K562 (cell line): ENCODE measurements at regions not wholly inside any gene's neighbourhood (a gene's known extent, or its start where the extent isn't known, plus 50 kb on each side); places are given as distances from the start of the nearest gene placed in this dataset.

Source experiments
- CREM ChIP-seq: IDR thresholded peaks from 2 replicates; pipeline ENCODE4 v1.6.1; 2014; ENCODE audit warnings: antibody characterized with exemption, low read depth
- CTCF ChIP-seq, 3 experiments: IDR thresholded peaks in 2 of 3; conservative IDR thresholded peaks in 1 of 3; 2 replicates each; pipeline ENCODE4 v1.5.1; 2011 to 2012; ENCODE audit warnings: low read length in 3 of 3, mild to moderate bottlenecking in 3 of 3, control low read depth in 2 of 3, improper control_type of control experiment in 1 of 3, inconsistent platforms in 1 of 3, low read depth in 1 of 3, mixed read lengths in 1 of 3, moderate library complexity in 1 of 3; ENCODE audit not compliant: insufficient read depth in 2 of 3
- HNRNPUL1 ChIP-seq: fragments of 200-400 bp; formaldehyde crosslinking; IDR thresholded peaks from 2 replicates; pipeline ENCODE4 v1.6.1; 2017; ENCODE audit warnings: low read length
- MEF2A ChIP-seq: IDR thresholded peaks from 2 replicates; pipeline ENCODE4 v1.6.1; 2011; ENCODE audit warnings: low read depth, mild to moderate bottlenecking, low read length, moderate library complexity; ENCODE audit not compliant: control insufficient read depth
- NFRKB ChIP-seq: fragments of 450-650 bp; IDR thresholded peaks from 2 replicates; pipeline ENCODE4 v1.6.1; 2016; ENCODE audit warnings: low read depth
- NR2C2 ChIP-seq, 2 experiments: fragments of 200-800 bp in 1 of 2; sonication (Bioruptor generic) in 1 of 2; sonication (generic) in 1 of 2; formaldehyde crosslinking in 1 of 2; IDR thresholded peaks; 2 replicates each; pipeline versions ENCODE4 v1.6.1 to v1.8.0; 2016 to 2022; ENCODE audit warnings: mild to moderate bottlenecking in 1 of 2, missing compliant biosample characterization in 1 of 2, missing genetic modification characterization in 1 of 2, missing genetic modification reagents in 1 of 2
- SIN3A ChIP-seq, 2 experiments: fragments of 150-350 bp in 1 of 2; IDR thresholded peaks; 2 replicates each; pipeline ENCODE4 v1.6.1; 2011 to 2016; ENCODE audit warnings: borderline replicate concordance in 2 of 2, low read depth in 2 of 2, low read length in 2 of 2, mild to moderate bottlenecking in 2 of 2, moderate library complexity in 2 of 2; ENCODE audit not compliant: control insufficient read depth in 1 of 2
- SP1 ChIP-seq: sonication (generic); formaldehyde crosslinking; IDR thresholded peaks from 2 replicates; pipeline ENCODE4 v1.8.1; 2022; ENCODE audit warnings: mild to moderate bottlenecking, missing genetic modification reagents
- SRF ChIP-seq, 2 experiments: fragments of 250-450, 450-650 bp in 1 of 2; sonication (Bioruptor Pico) in 1 of 2; sonication (generic) in 1 of 2; formaldehyde crosslinking; IDR thresholded peaks; 2 replicates each; pipeline versions ENCODE4 v1.5.0 to v1.5.1; 2020 to 2022; ENCODE audit warnings: mild to moderate bottlenecking in 1 of 2, missing genetic modification reagents in 1 of 2
- TBP ChIP-seq: optimal IDR thresholded peaks from 2 replicates; pipeline ENCODE3; 2011; ENCODE audit warnings: low read depth, low read length, improper control_type of control experiment
- ZNF444 ChIP-seq: fragments of 250-450 bp; sonication (Bioruptor Pico); IDR thresholded peaks from 2 replicates; pipeline ENCODE4 v1.4.0; 2020; ENCODE audit warnings: mild to moderate bottlenecking, moderate library complexity
- ZNF77 ChIP-seq: fragments of 250-450 bp; sonication (Bioruptor Pico); IDR thresholded peaks from 2 replicates; pipeline ENCODE4 v1.5.0; 2020
- TF ChIP-seq, protein P1 (sequence below): conservative IDR thresholded peaks from 2 replicates; pipeline ENCODE4 v1.6.1; 2011; ENCODE audit warnings: low read depth, mild to moderate bottlenecking, low read length; ENCODE audit not compliant: control insufficient read depth

DNA sequence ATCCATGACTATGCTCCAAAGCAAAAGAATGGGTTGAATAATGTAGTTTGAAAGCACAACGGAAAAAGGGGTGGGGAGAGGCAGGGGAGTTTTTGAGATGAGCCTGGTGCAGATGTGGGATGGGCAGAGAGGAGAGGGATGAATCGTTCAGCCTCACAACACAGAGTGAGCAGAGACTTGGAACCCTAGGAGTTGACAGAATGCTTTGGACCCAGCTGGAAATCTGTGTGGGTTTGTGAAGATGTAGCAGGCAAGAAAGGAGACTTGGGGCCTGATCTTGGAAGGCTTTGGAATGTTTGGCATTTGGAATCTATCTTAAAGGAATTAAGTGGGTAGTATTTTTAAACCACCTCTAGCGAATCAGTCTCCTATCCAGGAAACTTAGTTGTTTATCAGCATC lies 66.0 kb upstream of the KCTD1 start:
- no peak for TF ChIP-seq SP1 (CRISPR knock-in tag)
- no peak for TF ChIP-seq CTCF (IDR thresholded peaks at IDR 0.05 in 2 of 3, conservative IDR thresholded peaks at IDR 0.05 in 1 of 3; ENCODE audit: insufficient read depth in 2 of 3, low read depth in 1 of 3, low read length in 3 of 3)
- no peak for TF ChIP-seq MEF2A
- TF ChIP-seq ZNF77 (CRISPR knock-in tag), result no peak
- TF ChIP-seq SIN3A (IDR thresholded peaks at IDR 0.05; ENCODE audit: borderline replicate concordance in 2 of 2, control insufficient read depth in 1 of 2, low read depth in 2 of 2, low read length in 2 of 2), result no peak
- TF ChIP-seq, protein P1, sequence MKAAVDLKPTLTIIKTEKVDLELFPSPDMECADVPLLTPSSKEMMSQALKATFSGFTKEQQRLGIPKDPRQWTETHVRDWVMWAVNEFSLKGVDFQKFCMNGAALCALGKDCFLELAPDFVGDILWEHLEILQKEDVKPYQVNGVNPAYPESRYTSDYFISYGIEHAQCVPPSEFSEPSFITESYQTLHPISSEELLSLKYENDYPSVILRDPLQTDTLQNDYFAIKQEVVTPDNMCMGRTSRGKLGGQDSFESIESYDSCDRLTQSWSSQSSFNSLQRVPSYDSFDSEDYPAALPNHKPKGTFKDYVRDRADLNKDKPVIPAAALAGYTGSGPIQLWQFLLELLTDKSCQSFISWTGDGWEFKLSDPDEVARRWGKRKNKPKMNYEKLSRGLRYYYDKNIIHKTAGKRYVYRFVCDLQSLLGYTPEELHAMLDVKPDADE, result no peak
- no peak for TF ChIP-seq HNRNPUL1
- TF ChIP-seq TBP, result no peak
- no peak for TF ChIP-seq CREM
- TF ChIP-seq NFRKB, result no peak
- no peak for TF ChIP-seq SRF (CRISPR knock-in tag; IDR thresholded peaks at IDR 0.05)
- no peak for TF ChIP-seq ZNF444 (CRISPR knock-in tag)
- TF ChIP-seq NR2C2 (CRISPR knock-in tag; IDR thresholded peaks at IDR 0.05), result no peak
- TF ChIP-seq NR2C2 (tag; IDR thresholded peaks at IDR 0.05), result no peak
